Hepatocyte (in vitro differentiated cells): ENCODE measurements at regions not wholly inside any gene's neighbourhood (a gene's known extent, or its start where the extent isn't known, plus 50 kb on each side); places are given as distances from the start of the nearest gene placed in this dataset.
"Not testable (repeated sequence)": the region's sequence is repeated elsewhere in the genome, so short reads cannot be mapped to it uniquely, and the experiment has no call there.

Experiments used
- DNase-seq: peaks from one replicate; pipeline ENCODE4 v3.0.0-alpha.2; 2016; ENCODE audit warnings: low spot score
- H2AFZ ChIP-seq: fragments of 200-600 bp; sonication (generic); 2 replicates; pipeline ENCODE4 v1.6.0; 2016; ENCODE audit warnings: antibody characterized with exemption, mild to moderate bottlenecking
- H3K27ac ChIP-seq: fragments of 200-600 bp; sonication (generic); 2 replicates; pipeline ENCODE4 v1.5.1; 2016; ENCODE audit warnings: mild to moderate bottlenecking
- H3K27me3 ChIP-seq: fragments of 200-600 bp; sonication (generic); 2 replicates; pipeline ENCODE4 v1.6.1; 2016
- H3K36me3 ChIP-seq: fragments of 200-600 bp; sonication (generic); replicated peaks from 2 replicates; pipeline ENCODE4 v1.5.1; 2016; ENCODE audit warnings: low read depth; ENCODE audit not compliant: insufficient read depth
- H3K4me1 ChIP-seq: fragments of 200-600 bp; sonication (generic); 2 replicates; pipeline ENCODE4 v1.5.1; 2016; ENCODE audit warnings: mild to moderate bottlenecking, moderate library complexity; ENCODE audit not compliant: insufficient read depth
- H3K4me2 ChIP-seq: fragments of 200-600 bp; sonication (generic); 2 replicates; pipeline ENCODE4 v1.6.0; 2016
- H3K4me3 ChIP-seq: fragments of 200-600 bp; sonication (generic); 2 replicates; pipeline ENCODE4 v1.5.1; 2016; ENCODE audit warnings: mild to moderate bottlenecking
- H3K79me2 ChIP-seq: fragments of 200-600 bp; sonication (generic); 2 replicates; pipeline ENCODE4 v1.6.0; 2017; ENCODE audit warnings: mild to moderate bottlenecking
- H3K9me2 ChIP-seq: fragments of 200-600 bp; sonication (generic); replicated peaks from 2 replicates; pipeline ENCODE4 v1.6.0; 2017; ENCODE audit warnings: mild to moderate bottlenecking; ENCODE audit not compliant: insufficient read depth
- H3K9me3 ChIP-seq: fragments of 200-600 bp; sonication (generic); 2 replicates; pipeline ENCODE4 v1.5.1; 2016; ENCODE audit warnings: low read depth, mild to moderate bottlenecking
- H4K20me1 ChIP-seq: fragments of 200-600 bp; sonication (generic); 2 replicates; pipeline ENCODE4 v1.6.0; 2016; ENCODE audit warnings: mild to moderate bottlenecking; ENCODE audit not compliant: insufficient read depth, poor library complexity, severe bottlenecking
- CTCF ChIP-seq: fragments of 200-600 bp; sonication (generic); IDR thresholded peaks from 2 replicates; pipeline ENCODE4 v1.5.1; 2016; ENCODE audit warnings: antibody characterized with exemption, mild to moderate bottlenecking; ENCODE audit not compliant: poor library complexity
- EZH2 ChIP-seq: fragments of 200-600 bp; sonication (generic); IDR thresholded peaks from 2 replicates; pipeline ENCODE4 v1.6.1; 2016; ENCODE audit warnings: antibody characterized with exemption, mild to moderate bottlenecking, borderline replicate concordance
- EZH2phosphoT487 ChIP-seq: fragments of 200-600 bp; sonication (generic); IDR thresholded peaks from one replicate; pipeline ENCODE4 v1.6.1; 2018; ENCODE audit warnings: antibody characterized with exemption, mild to moderate bottlenecking, low read depth, moderate library complexity; ENCODE audit not compliant: unreplicated experiment, severe bottlenecking
- WGBS: methylation state at CpG from one replicate; pipeline ENCODE4 v1.1.6; 2016; ENCODE audit warnings: low lambda C conversion rate; ENCODE audit errors: missing lambda C conversion rate; 5-methylcytosine and 5-hydroxymethylcytosine counted together

GRCh38 chr1:157310805-157311729, 172.9 kb upstream of the ETV3 start:
- not testable (repeated sequence) for H3K27me3 ChIP-seq, H2AFZ ChIP-seq, H3K9me2 ChIP-seq, H3K9me3 ChIP-seq, H3K27ac ChIP-seq, H3K79me2 ChIP-seq, H4K20me1 ChIP-seq, H3K4me2 ChIP-seq, H3K4me3 ChIP-seq, H3K36me3 ChIP-seq
- 40% methylated on average over 6 of the region's 6 CpGs for WGBS
- peaks cover 11% of the 10 kb centered on the region for H3K4me1 ChIP-seq
- TF ChIP-seq CTCF = peak; percentile 67
- peak; percentile 81 for DNase-seq

- Histone ChIP-seq H3K4me1 (peaks cover 11% of the 10 kb centered on the region), H3K9me2 (no peaks in the 10 kb centered on the region), H3K4me2 (no peak overlapping the region), H3K9me3 (no peaks in the 10 kb centered on the region), H3K79me2 (no peaks in the 10 kb centered on the region), H3K27me3 (no peaks in the 10 kb centered on the region), H2AFZ (no peak overlapping the region), H4K20me1 (no peaks in the 10 kb centered on the region), H3K4me3 (no peak overlapping the region), H3K36me3 (no peaks in the 10 kb centered on the region), H3K27ac (no peak overlapping the region)
- DNase-seq = no peak
- no peak for TF ChIP-seq EZH2
- WGBS = 75% methylated on average over 5 of the region's 5 CpGs
Observed at GRCh38 chr1:157310401-157310800, 172.2 kb upstream of the ETV3 start.

GRCh38 chr1:157307491-157307890, 169.3 kb upstream of the ETV3 start:
- no peak overlapping the region for H3K4me3 ChIP-seq
- TF ChIP-seq CTCF (no peak), EZH2 (no peak), EZH2phosphoT487 (no peak)
- no peaks in the 10 kb centered on the region for H3K9me3 ChIP-seq
- H3K79me2 ChIP-seq = no peaks in the 10 kb centered on the region
- H2AFZ ChIP-seq = no peak overlapping the region
- no peak for DNase-seq
- WGBS = 67% methylated on average over 1 of the region's 1 CpG
- H4K20me1 ChIP-seq = no peaks in the 10 kb centered on the region
- no peaks in the 10 kb centered on the region for H3K36me3 ChIP-seq
- peaks cover 11% of the 10 kb centered on the region for H3K4me1 ChIP-seq
- no peaks in the 10 kb centered on the region for H3K27me3 ChIP-seq
- H3K4me2 ChIP-seq = no peak overlapping the region
- no peaks in the 10 kb centered on the region for H3K9me2 ChIP-seq
- H3K27ac ChIP-seq = no peak overlapping the region

GRCh38 chr1:157306896-157307295, 168.7 kb upstream of the ETV3 start:
- no peaks in the 10 kb centered on the region for H3K9me2 ChIP-seq
- H3K9me3 ChIP-seq = no peaks in the 10 kb centered on the region
- no peaks in the 10 kb centered on the region for H3K36me3 ChIP-seq
- H2AFZ ChIP-seq = no peak overlapping the region
- 86% methylated on average over 3 of the region's 3 CpGs for WGBS
- no peak overlapping the region for H3K27ac ChIP-seq
- no peak for DNase-seq
- peaks cover 7% of the 10 kb centered on the region for H3K4me1 ChIP-seq
- H3K4me2 ChIP-seq = no peak overlapping the region
- no peak overlapping the region for H3K4me3 ChIP-seq
- no peaks in the 10 kb centered on the region for H4K20me1 ChIP-seq
- no peaks in the 10 kb centered on the region for H3K27me3 ChIP-seq
- TF ChIP-seq EZH2phosphoT487 = no peak
- no peak for TF ChIP-seq EZH2
- TF ChIP-seq CTCF = no peak
- H3K79me2 ChIP-seq = no peaks in the 10 kb centered on the region
